NT2/D1 (cell line): ENCODE measurements at regions not wholly inside any gene's neighbourhood (a gene's known extent, or its start where the extent isn't known, plus 50 kb on each side); places are given as distances from the start of the nearest gene placed in this dataset.

ENCODE experiments used
- DNase-seq: peaks from one replicate; pipeline ENCODE4 v3.0.0-alpha.2; 2011; ENCODE audit warnings: low read depth, low spot score
- H3K27me3 ChIP-seq: 2 replicates; pipeline ENCODE4 v1.6.0; 2011; ENCODE audit warnings: mild to moderate bottlenecking; ENCODE audit not compliant: insufficient read length, insufficient read depth
- H3K36me3 ChIP-seq: 2 replicates; pipeline ENCODE4 v1.6.1; 2011; ENCODE audit warnings: mild to moderate bottlenecking, low read length, mixed read lengths; ENCODE audit not compliant: insufficient read depth, insufficient read length
- H3K4me1 ChIP-seq: 2 replicates; pipeline ENCODE4 v1.5.1; 2011; ENCODE audit not compliant: insufficient read depth, insufficient read length
- H3K4me3 ChIP-seq: 2 replicates; pipeline ENCODE4 v1.5.1; 2011; ENCODE audit warnings: low read depth; ENCODE audit not compliant: insufficient read length
- H3K9ac ChIP-seq: 2 replicates; pipeline ENCODE4 v1.6.0; 2011; ENCODE audit warnings: low read depth; ENCODE audit not compliant: insufficient read length
- H3K9me3 ChIP-seq: 2 replicates; pipeline ENCODE4 v1.5.1; 2011; ENCODE audit warnings: mild to moderate bottlenecking, low read length; ENCODE audit not compliant: insufficient read depth
- SUZ12 ChIP-seq: IDR thresholded peaks from 2 replicates; pipeline ENCODE4 v1.6.1; 2011; ENCODE audit not compliant: insufficient read length, insufficient read depth; ENCODE audit errors: extremely low read depth
- YY1 ChIP-seq: IDR thresholded peaks from 2 replicates; pipeline ENCODE4 v1.6.1; 2011; ENCODE audit not compliant: insufficient read length, insufficient read depth
- ZNF274 ChIP-seq: IDR thresholded peaks from 2 replicates; pipeline ENCODE4 v1.6.1; 2011; ENCODE audit warnings: mild to moderate bottlenecking, low read depth, low read length

DNA sequence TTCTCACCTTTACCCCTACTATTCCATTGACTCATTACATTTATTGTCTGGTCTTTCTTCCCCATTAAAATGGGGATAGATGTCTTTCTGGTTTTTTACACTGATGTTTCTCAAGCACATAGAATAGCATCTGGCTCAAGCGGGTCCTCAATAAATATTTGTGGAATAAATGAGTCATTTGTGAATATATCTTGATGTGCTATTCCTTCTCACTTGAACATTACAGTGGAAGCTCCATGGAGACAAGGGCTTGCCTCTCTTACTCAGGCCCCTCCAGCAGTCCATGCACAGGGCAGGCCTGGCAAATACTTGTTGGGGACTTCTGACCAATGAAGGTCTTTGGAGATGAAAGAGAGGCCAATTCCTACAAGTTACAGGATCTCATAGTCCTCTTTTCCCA is 151.7 kb upstream of the TAS2R1 start:
- H3K9ac ChIP-seq, result no peak overlapping the region
- H3K9me3 ChIP-seq, result peaks cover 4% of the 10 kb centered on the region; the same call in 1 of the 2 replicates
- no peak for DNase-seq
- H3K4me1 ChIP-seq, result no peaks in the 10 kb centered on the region
- no peaks in the 10 kb centered on the region for H3K36me3 ChIP-seq
- no peaks in the 10 kb centered on the region for H3K27me3 ChIP-seq
- H3K4me3 ChIP-seq, result no peak overlapping the region
- TF ChIP-seq ZNF274, result no peak
- TF ChIP-seq YY1, result no peak
- no peak for TF ChIP-seq SUZ12

- Histone ChIP-seq H3K36me3 (no peaks in the 10 kb centered on the region), H3K4me1 (no peaks in the 10 kb centered on the region), H3K9me3 (peaks cover 4% of the 10 kb centered on the region; the same call in 1 of the 2 replicates), H3K27me3 (no peaks in the 10 kb centered on the region), H3K4me3 (no peak overlapping the region), H3K9ac (no peak overlapping the region)
- no peak for TF ChIP-seq YY1
- no peak for TF ChIP-seq ZNF274
- no peak for TF ChIP-seq SUZ12
- DNase-seq, result no peak
These were observed 151.1 kb upstream of the TAS2R1 start for GRCh38 chr5:9781275-9781674.

DNA sequence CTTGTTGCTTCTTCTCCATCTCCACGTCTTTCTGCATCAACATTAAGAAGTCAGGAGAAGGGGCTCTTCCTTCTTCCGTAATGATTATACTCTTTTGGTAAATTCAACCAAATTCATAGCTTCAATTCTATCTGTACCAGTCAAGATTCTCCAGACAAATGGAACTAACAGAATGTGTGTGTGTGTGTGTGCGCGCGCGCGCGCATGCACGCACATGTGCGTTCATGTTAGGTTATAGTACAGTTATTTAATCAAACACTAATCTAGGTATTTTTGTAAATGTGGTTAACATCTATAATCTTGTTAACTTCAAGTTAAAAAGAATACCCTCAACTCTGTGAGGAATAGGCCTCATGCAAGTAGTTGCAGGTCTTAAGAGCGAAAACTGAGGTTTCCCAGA is 150.3 kb upstream of the TAS2R1 start:
- no peak overlapping the region for H3K9ac ChIP-seq
- H3K4me1 ChIP-seq, result no peaks in the 10 kb centered on the region
- H3K9me3 ChIP-seq, result peaks cover 4% of the 10 kb centered on the region; the same call in 1 of the 2 replicates
- no peak overlapping the region for H3K4me3 ChIP-seq
- TF ChIP-seq ZNF274, result no peak
- no peak for TF ChIP-seq YY1
- TF ChIP-seq SUZ12, result no peak
- H3K27me3 ChIP-seq, result no peaks in the 10 kb centered on the region
- DNase-seq, result no peak
- no peaks in the 10 kb centered on the region for H3K36me3 ChIP-seq

- no peak for TF ChIP-seq SUZ12
- no peak for TF ChIP-seq ZNF274
- TF ChIP-seq YY1, result no peak
- H3K27me3 ChIP-seq, result no peaks in the 10 kb centered on the region
- no peak overlapping the region for H3K4me3 ChIP-seq
- peaks cover 4% of the 10 kb centered on the region; the same call in 1 of the 2 replicates for H3K9me3 ChIP-seq
- H3K36me3 ChIP-seq, result no peaks in the 10 kb centered on the region
- no peak for DNase-seq
- no peaks in the 10 kb centered on the region for H3K4me1 ChIP-seq
- H3K9ac ChIP-seq, result no peak overlapping the region
These were observed 146.4 kb upstream of the TAS2R1 start for GRCh38 chr5:9776525-9776924.

GRCh38 chr5:9775339-9775738 is 145.2 kb upstream of the TAS2R1 start:
- no peaks in the 10 kb centered on the region for H3K27me3 ChIP-seq
- no peak overlapping the region for H3K4me3 ChIP-seq
- DNase-seq, result no peak
- no peak overlapping the region for H3K9ac ChIP-seq
- H3K36me3 ChIP-seq, result no peaks in the 10 kb centered on the region
- TF ChIP-seq ZNF274 (no peak), SUZ12 (no peak), YY1 (no peak)
- peaks cover 4% of the 10 kb centered on the region; the same call in 1 of the 2 replicates for H3K9me3 ChIP-seq
- no peaks in the 10 kb centered on the region for H3K4me1 ChIP-seq

- no peak for DNase-seq
- Histone ChIP-seq H3K27me3 (no peaks in the 10 kb centered on the region), H3K9ac (no peak overlapping the region), H3K36me3 (no peaks in the 10 kb centered on the region), H3K9me3 (no peaks in the 10 kb centered on the region; the same call in 1 of the 2 replicates), H3K4me1 (no peaks in the 10 kb centered on the region), H3K4me3 (no peak overlapping the region)
- TF ChIP-seq YY1 (no peak), SUZ12 (no peak), ZNF274 (no peak)
These were observed 144.4 kb upstream of the TAS2R1 start for GRCh38 chr5:9774472-9775079.

DNA sequence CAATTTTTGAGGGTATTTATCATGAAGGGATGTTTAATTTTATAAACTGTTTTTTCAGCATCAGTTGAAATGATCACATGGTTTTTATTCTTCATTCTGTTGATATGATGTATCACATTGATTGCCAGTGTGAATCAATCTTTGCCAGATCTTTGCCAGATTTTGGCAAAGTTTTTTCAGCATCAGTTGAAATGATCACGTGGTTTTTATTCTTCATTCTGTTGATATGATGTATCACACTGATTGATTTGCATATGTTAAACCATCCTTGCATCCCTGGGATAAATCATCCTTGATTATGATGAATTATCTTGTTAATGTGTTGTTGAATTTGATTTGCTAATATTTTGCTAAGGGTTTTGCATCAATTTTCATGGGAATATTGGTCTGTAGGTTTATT is 140.9 kb upstream of the TAS2R1 start:
- H3K27me3 ChIP-seq, result no peaks in the 10 kb centered on the region
- H3K4me1 ChIP-seq, result no peaks in the 10 kb centered on the region
- H3K9me3 ChIP-seq, result no peaks in the 10 kb centered on the region
- no peak for DNase-seq
- TF ChIP-seq YY1, result no peak
- TF ChIP-seq ZNF274, result no peak
- no peak for TF ChIP-seq SUZ12
- no peak overlapping the region for H3K9ac ChIP-seq
- no peaks in the 10 kb centered on the region for H3K36me3 ChIP-seq
- H3K4me3 ChIP-seq, result no peak overlapping the region

GRCh38 chr5:9766581-9766980 is 136.4 kb upstream of the TAS2R1 start:
- no peak for DNase-seq
- no peaks in the 10 kb centered on the region for H3K36me3 ChIP-seq

More at GRCh38 chr5:9766581-9766980, 136.4 kb upstream of the TAS2R1 start:
- Histone ChIP-seq H3K27me3 (no peaks in the 10 kb centered on the region), H3K4me1 (no peaks in the 10 kb centered on the region), H3K9me3 (no peaks in the 10 kb centered on the region), H3K4me3 (no peak overlapping the region), H3K9ac (no peak overlapping the region)
- TF ChIP-seq ZNF274 (no peak), SUZ12 (no peak), YY1 (no peak)
